IPS DF 6.9 (cell line): ENCODE measurements at regions not wholly inside any gene's neighbourhood (a gene's known extent, or its start where the extent isn't known, plus 50 kb on each side); places are given as distances from the start of the nearest gene placed in this dataset.
"Not testable (repeated sequence)": the region's sequence is repeated elsewhere in the genome, so short reads cannot be mapped to it uniquely, and the experiment has no call there.

Source experiments
- DNase-seq: peaks from one replicate; pipeline ENCODE4 v3.0.0-alpha.2; 2013; ENCODE audit warnings: low read depth, low spot score
- H3K27ac ChIP-seq: one replicate; pipeline ENCODE4 v1.5.1; 2013; ENCODE audit warnings: low read length, control low read depth
- H3K27me3 ChIP-seq: 2 replicates; pipeline ENCODE4 v1.6.1; 2013; ENCODE audit warnings: mild to moderate bottlenecking, low read length; ENCODE audit not compliant: control insufficient read depth, insufficient read depth
- H3K36me3 ChIP-seq: 2 replicates; pipeline ENCODE4 v1.6.1; 2013; ENCODE audit warnings: low read length; ENCODE audit not compliant: control insufficient read depth, insufficient read depth
- H3K4me1 ChIP-seq: 2 replicates; pipeline ENCODE4 v1.6.1; 2013; ENCODE audit warnings: low read length; ENCODE audit not compliant: control insufficient read depth, insufficient read depth
- H3K4me3 ChIP-seq: 2 replicates; pipeline ENCODE4 v1.5.1; 2013; ENCODE audit warnings: mild to moderate bottlenecking, low read length
- H3K9me3 ChIP-seq: 2 replicates; pipeline ENCODE4 v1.6.1; 2013; ENCODE audit warnings: low read length, inconsistent platforms; ENCODE audit not compliant: control insufficient read depth, insufficient read depth
- WGBS: extraction: QIAGEN DNeasy Blood & Tissue Kit; methylation state at CpG from one replicate; pipeline ENCODE4 v1.1.7; 2013; ENCODE audit warnings: mixed read lengths, missing lambda C conversion rate; ENCODE audit not compliant: insufficient read length, insufficient coverage; 5-methylcytosine and 5-hydroxymethylcytosine counted together

DNA sequence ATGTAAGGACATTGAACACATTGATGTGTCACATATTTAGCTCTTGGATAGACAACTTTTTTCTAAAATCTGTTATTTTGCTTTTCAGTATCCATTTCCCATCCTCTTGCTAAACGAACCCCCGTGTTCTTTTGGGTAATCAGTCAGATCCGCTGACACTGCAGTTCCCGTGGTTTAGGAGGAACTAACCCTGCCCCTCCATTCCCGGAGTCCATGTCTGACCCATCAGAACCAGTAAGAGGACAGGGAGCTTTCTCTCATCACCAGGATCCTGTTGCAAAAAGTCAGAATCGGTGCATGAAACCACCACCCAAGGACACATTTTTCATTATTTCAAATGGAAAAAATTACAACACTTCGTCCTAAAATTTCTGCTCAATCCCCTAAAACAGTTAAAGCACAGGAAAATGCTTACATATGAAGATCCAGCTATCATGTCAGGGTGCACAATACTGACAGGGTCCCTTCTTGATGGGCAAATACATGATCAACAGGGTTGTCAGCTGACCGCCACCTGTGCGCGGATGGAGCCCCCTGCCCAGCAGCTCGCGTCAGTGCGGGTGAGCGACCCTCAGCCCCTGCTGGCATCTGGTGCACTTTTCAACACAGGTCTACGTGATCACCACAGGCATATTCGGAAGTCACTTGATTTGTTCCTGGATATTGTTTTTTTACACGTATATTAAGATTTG, 276.8 kb downstream of the ADGRD1 start:
- no peak overlapping the region for H3K27ac ChIP-seq

DNA sequence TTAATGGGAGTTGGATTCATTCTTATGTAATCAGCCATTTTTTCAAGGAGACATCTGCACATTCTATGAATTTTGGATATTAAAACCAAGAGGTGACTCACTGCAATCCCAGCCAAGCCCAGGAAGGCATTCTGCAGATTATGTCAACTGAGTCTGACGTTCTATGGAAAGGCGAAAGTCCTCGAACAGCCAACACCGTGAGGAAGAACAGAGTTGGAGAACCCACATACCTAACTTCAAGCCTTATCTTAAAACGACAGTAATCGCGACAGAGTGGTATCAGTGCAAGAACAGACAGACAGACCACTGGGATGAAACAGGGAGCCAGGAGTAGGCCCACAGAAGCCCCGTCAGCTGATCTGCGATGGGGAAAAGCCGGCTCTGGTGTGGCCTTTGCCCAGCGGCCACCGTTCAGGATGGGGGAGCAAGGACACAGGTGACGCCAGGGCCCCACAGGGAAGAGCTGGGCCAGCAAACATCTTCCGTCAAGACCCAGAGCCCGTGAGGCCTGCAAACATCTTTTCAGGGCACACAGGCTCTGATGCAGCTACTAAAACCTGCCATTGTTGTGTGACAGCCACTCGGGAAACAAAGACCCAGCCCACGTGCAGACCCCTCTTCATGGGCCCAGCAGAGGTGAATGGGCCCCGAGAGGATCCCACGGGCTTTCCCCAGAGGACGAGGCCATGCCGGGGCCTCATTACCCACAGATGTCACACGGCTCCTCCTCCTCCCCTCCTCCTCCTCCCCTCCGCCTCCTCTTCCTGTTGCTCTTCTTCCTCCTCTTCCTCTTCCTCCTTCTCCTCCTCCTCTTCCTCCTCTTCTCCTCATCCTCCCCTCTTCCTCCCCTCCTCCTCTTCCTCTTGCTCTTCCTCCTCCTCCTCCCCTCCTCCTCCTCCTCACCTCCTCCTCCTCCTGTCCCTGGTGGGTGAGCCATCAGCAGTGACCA, 277.6 kb downstream of the ADGRD1 start:
- H3K27me3 ChIP-seq: no peaks in the 10 kb centered on the region
- no peak for DNase-seq
- no peak overlapping the region for H3K27ac ChIP-seq
- no peaks in the 10 kb centered on the region for H3K9me3 ChIP-seq
- WGBS: no CpG with 5 or more reads among the region's 23 CpGs
- no peak overlapping the region for H3K4me3 ChIP-seq
- no peaks in the 10 kb centered on the region for H3K36me3 ChIP-seq
- H3K4me1 ChIP-seq: peaks cover 2% of the 10 kb centered on the region

More for the DNA sequence above, 276.8 kb downstream of the ADGRD1 start:
- no CpG with 5 or more reads among the region's 17 CpGs for WGBS
- no peaks in the 10 kb centered on the region for H3K36me3 ChIP-seq
- H3K4me1 ChIP-seq: peaks cover 2% of the 10 kb centered on the region; the same call in 1 of the 2 replicates
- H3K9me3 ChIP-seq: no peaks in the 10 kb centered on the region
- H3K4me3 ChIP-seq: no peak overlapping the region
- H3K27me3 ChIP-seq: no peaks in the 10 kb centered on the region
- DNase-seq: no peak

DNA sequence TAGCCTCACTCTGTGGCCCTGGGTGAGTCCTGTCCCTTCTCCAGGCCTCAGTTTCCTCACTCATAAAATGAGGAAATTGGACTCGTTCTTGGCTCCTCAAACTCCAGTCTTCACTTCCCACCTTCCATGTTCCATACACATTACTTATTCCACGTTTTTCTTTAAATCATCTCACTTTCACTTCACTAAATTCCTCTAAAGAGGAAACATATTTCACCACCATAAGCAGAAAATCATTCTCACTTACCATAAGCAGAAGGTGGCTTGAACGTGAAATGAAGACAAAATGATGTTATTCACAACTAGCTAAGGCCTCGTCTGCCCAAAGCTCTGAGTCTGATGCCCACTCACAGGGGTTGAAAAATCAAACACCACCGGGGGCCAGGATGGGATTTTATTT, 278.3 kb downstream of the ADGRD1 start:
- Histone ChIP-seq H3K36me3 (no peaks in the 10 kb centered on the region), H3K4me1 (peaks cover 2% of the 10 kb centered on the region), H3K9me3 (no peaks in the 10 kb centered on the region), H3K27me3 (no peaks in the 10 kb centered on the region), H3K27ac (no peak overlapping the region), H3K4me3 (no peak overlapping the region)
- DNase-seq: no peak
- 100% methylated on average over 1 of the region's 5 CpGs for WGBS

DNA sequence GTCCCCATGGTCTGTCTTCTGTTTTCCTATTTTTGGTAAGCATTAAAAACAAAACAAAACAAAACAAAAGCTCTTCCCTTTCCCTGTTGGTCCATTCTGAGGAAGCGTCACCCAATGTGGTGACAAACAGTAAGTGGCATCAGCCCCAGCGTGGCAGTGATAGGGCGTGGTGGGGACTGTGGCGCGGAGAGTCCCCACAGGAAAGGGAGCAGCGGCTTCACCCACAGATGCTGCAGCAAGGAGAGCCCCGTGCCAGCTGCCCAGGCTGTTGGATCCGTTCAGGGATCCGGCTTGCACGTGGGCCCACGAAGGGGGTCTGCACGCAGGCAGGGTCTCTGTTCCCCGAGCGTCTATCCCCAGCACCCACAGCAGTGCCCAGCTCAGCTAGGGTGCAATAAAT, 279.2 kb downstream of the ADGRD1 start:
- H3K27me3 ChIP-seq, H3K36me3 ChIP-seq, H3K27ac ChIP-seq, H3K4me3 ChIP-seq, H3K4me1 ChIP-seq, H3K9me3 ChIP-seq, DNase-seq: not testable (repeated sequence)
- WGBS: no CpG with 5 or more reads among the region's 14 CpGs

DNA sequence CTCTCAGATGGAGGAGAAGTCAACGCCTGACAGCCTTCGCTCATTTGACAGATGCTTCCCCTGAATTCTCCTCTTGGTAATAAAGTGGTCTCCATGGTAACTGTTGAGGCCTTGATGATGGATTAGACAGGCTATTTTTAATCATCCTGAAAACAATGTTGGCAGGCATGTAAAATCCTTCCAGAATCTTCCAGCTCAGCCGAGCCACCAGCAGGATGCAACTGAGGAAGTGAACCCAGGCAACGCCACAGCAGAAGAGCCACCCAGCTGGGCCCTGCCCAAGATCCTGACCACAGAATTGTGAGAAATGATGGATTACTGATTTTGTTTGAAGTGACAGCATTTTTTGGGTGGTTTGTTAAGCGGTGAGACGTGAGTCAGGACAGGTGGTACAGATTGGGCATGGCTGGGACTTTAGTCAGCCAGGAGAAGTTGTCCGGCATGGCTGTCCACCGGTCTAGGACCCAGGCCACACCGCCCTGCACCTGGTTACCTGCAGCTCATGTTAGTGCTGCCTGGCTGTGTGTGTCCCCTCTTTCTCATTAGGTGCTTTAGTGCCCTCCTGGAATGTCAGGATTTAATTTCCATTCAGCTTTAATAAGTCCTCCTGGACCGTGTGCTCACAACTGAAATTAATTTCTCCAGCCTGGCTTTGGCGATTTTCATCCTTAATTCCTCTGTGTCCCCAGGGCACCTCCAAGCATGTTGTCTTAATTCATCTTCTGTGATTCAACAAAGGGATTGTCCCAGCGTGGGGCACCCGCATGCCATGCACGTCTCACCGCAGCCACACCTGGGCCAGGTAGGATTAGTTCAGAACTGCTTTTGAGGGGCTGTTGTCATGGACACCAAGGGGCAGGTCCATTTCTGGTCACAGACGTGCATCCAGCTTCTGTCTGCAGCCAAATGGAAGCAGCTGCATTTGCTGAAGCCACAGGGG, 280.4 kb downstream of the ADGRD1 start:
- WGBS: 100% methylated on average over 2 of the region's 16 CpGs

DNA sequence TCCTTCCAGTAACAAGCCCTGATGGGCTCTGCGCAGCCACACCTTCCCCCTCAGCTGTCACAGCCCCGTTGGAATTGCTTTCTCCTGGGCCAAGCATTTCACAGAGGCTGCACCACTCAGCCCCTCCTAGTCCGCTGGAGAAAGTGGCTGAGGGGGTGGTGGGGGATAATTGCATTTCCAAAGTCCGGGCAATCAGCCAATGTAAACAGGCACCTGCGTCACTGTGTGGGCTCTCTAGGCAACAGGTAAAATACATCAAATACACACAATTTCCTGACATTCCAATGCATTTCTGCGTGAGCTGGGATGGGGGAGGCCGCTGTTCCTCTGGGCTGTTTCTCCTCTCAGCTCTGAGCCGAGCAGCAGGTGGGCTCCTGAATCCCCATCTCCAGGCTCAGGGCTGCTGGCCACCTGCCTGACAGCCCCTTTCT, 281.1 kb downstream of the ADGRD1 start:
- not testable (repeated sequence) for DNase-seq, H3K27ac ChIP-seq, H3K4me1 ChIP-seq, H3K4me3 ChIP-seq, H3K9me3 ChIP-seq, H3K27me3 ChIP-seq, H3K36me3 ChIP-seq
- no CpG with 5 or more reads among the region's 8 CpGs for WGBS

More for the DNA sequence above, 280.4 kb downstream of the ADGRD1 start:
- DNase-seq, H3K9me3 ChIP-seq, H3K27ac ChIP-seq, H3K4me3 ChIP-seq, H3K36me3 ChIP-seq, H3K27me3 ChIP-seq, H3K4me1 ChIP-seq: not testable (repeated sequence)

DNA sequence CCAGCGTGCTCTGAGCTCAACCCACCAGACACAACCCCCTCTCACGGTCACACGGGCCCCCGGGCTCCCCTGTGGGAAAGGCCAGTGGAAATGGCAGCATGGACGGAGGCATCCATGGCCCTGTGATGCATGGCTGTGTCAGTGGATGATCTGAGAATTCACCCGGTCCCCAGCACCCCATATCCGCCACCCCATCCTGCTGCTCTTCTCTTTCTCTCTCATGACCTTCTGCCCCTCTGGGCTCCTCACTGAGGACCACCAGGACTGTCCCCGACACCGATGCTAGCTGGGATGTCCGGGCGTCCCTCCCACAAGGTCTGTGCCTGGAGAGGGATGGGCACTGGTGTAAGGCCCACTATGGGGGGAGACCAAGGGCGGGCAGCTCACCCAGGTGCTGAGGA, 282.2 kb downstream of the ADGRD1 start:
- Histone ChIP-seq H3K4me1 (no peaks in the 10 kb centered on the region; the same call in 1 of the 2 replicates), H3K27me3 (no peaks in the 10 kb centered on the region), H3K36me3 (no peaks in the 10 kb centered on the region), H3K9me3 (no peaks in the 10 kb centered on the region), H3K4me3 (no peak overlapping the region), H3K27ac (no peak overlapping the region)
- no CpG with 5 or more reads among the region's 12 CpGs for WGBS
- no peak for DNase-seq

DNA sequence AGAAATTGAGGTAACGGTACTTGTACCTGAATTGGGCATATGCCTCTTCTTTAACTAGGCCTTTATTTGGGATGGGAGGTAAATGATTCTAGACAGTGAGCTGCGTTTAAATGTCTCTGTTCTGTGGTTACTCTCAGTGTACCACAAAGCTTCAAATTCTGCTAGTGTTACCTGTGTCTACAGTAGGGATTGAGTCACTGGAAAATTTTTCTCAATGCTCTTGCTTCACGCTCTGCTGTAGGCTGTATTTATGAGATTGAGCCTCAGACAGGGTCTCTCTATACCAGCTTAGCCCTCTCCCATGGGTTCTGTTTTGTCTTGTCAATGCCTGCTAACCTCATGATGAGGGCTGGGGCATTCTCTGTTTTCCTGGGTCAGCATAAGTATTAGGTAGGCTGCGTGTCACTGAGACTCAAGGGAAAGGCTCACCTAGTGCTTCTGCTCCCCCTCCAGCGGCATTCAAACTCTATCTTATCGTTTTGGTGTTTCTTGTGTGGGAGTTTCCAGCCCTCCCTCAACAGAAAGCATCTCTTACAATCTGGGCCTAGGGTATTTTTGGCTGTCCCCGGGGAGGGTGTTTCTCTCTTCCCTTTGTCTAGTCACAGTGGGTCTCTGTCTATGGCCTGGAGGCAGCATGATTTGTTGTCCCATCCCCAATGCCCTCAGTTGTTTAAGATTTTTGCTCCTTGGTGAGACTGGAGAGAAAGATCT, 285.8 kb downstream of the ADGRD1 start:
- no peaks in the 10 kb centered on the region; the same call in 1 of the 2 replicates for H3K4me1 ChIP-seq

DNA sequence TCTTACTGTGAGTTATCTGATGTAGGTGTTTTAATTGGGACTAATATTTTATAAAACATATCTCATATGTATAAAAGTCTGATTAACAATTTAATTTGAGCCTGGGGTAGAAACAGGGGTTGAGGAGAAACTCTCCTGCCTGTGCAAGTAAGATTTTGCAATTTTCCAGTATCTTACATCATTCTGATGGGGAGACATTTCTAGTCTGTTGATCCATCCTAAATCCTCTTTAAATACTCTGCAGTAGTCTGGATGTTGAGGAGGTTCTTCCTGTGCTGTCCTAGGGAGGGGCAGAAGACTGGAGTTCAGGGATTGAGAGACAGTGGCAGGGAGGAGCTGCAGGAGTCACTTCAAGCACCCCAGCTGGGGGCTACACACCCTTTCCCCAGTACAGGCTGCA, 287.8 kb downstream of the ADGRD1 start:
- H3K4me1 ChIP-seq: no peaks in the 10 kb centered on the region
- no peaks in the 10 kb centered on the region for H3K9me3 ChIP-seq
- H3K4me3 ChIP-seq: no peak overlapping the region
- no peak overlapping the region for H3K27ac ChIP-seq
- no peaks in the 10 kb centered on the region for H3K36me3 ChIP-seq
- no peak for DNase-seq
- H3K27me3 ChIP-seq: no peaks in the 10 kb centered on the region

More for the DNA sequence above, 285.8 kb downstream of the ADGRD1 start:
- DNase-seq: no peak
- Histone ChIP-seq H3K9me3 (no peaks in the 10 kb centered on the region), H3K27me3 (no peaks in the 10 kb centered on the region), H3K4me3 (no peak overlapping the region), H3K27ac (no peak overlapping the region), H3K36me3 (no peaks in the 10 kb centered on the region)
- no CpG with 5 or more reads among the region's 7 CpGs for WGBS
